Naive B cell (primary cell): ENCODE measurements at regions not wholly inside any gene's neighbourhood (a gene's known extent, or its start where the extent isn't known, plus 50 kb on each side); places are given as distances from the start of the nearest gene placed in this dataset.

Experiments
- ATAC-seq, 2 donors: fragments of 150-1000 bp; cut with Tn5 transposase; 2 replicates each; pipeline ENCODE4 v1.10.0; 2021; ENCODE audit warnings: low read depth in 2 of 2, mild to moderate bottlenecking in 2 of 2, moderate library complexity in 2 of 2
- DNase-seq: peaks from one replicate; pipeline ENCODE4 v3.0.0; 2022
- H3K27ac Mint-ChIP-seq, 6 donors: one replicate each; pipeline ENCODE4 v1.8.0; 2020 to 2022; ENCODE audit warnings: mild to moderate bottlenecking in 6 of 6, mixed read lengths in 6 of 6, moderate library complexity in 5 of 6, inconsistent platforms in 2 of 6
- H3K27me3 Mint-ChIP-seq, 3 donors: one replicate each; pipeline ENCODE4 v1.8.0; 2021 to 2022; ENCODE audit warnings: mixed read lengths in 3 of 3, mild to moderate bottlenecking in 1 of 3
- H3K36me3 Mint-ChIP-seq, 2 donors: one replicate each; pipeline ENCODE4 v1.8.0; 2020 to 2022; ENCODE audit warnings: mixed read lengths in 2 of 2, inconsistent platforms in 1 of 2, mild to moderate bottlenecking in 1 of 2
- H3K4me1 Mint-ChIP-seq, 3 donors: one replicate each; pipeline ENCODE4 v1.8.0; 2020 to 2022; ENCODE audit warnings: mixed read lengths in 3 of 3, inconsistent platforms in 1 of 3, mild to moderate bottlenecking in 1 of 3, moderate library complexity in 1 of 3
- H3K4me3 Mint-ChIP-seq, 8 donors: one replicate each; pipeline ENCODE4 v1.8.0; 2020 to 2022; ENCODE audit warnings: mild to moderate bottlenecking in 8 of 8, mixed read lengths in 8 of 8, moderate library complexity in 8 of 8, inconsistent platforms in 2 of 8
- H3K9me3 Mint-ChIP-seq, 7 donors: one replicate each; pipeline ENCODE4 v1.8.0; 2020 to 2022; ENCODE audit warnings: mixed read lengths in 7 of 7, mild to moderate bottlenecking in 5 of 7, inconsistent platforms in 2 of 7, moderate library complexity in 1 of 7

DNA sequence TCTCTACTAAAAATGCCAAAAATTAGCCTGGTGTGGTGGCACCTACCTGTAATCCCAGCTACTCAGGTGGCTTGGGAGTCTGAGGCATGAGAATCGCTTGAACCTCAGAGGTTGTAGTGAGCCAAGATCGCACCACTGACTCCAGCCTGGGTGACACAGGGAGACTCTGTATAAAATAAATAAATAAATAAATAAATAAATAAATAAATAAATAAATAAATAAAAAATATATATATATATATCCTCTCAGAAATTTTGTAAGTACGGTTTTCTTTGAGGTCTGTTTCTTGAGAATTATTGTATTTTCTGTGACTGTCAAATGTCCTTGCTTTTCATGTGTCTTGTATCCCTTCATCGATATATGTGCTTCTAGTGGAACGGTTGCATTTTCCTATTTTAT, 406.9 kb upstream of the FIGN start:
- no peaks in the 10 kb centered on the region for H3K36me3 Mint-ChIP-seq
- no peak overlapping the region for H3K4me3 Mint-ChIP-seq

DNA sequence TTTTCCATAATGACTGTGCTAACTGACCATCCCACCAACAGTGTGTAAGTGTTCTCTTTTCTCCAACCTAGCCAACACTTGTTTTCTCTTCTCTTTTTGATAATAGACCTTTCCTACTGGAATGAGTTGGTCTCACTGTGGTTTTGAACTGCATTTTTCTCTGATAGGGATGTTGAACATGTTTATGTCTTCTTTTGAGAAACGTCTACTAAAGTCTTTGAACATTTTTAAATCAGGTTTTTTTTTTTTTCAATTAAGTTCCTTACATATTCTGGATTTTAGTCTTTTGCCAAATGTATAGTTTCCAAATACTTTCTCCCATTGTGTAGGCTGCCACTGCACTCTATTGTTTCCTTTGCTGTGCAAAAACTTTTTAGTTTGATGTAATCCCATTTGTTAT, 405.5 kb upstream of the FIGN start:
- Mint-ChIP-seq H3K4me3 (no peak overlapping the region), H3K27ac (no peak overlapping the region), H3K4me1 (no peaks in the 10 kb centered on the region), H3K36me3 (no peaks in the 10 kb centered on the region), H3K9me3 (peaks cover 0 to 5% (median 0%) of the 10 kb centered on the region in 7 donors), H3K27me3 (no peaks in the 10 kb centered on the region)
- no peak for DNase-seq
- no peak for ATAC-seq

More for the DNA sequence above, 406.9 kb upstream of the FIGN start:
- no peaks in the 10 kb centered on the region for H3K27me3 Mint-ChIP-seq
- H3K9me3 Mint-ChIP-seq: peaks cover 0 to 5% (median 0%) of the 10 kb centered on the region in 7 donors
- H3K4me1 Mint-ChIP-seq: no peaks in the 10 kb centered on the region
- no peak for ATAC-seq
- no peak for DNase-seq
- no peak overlapping the region for H3K27ac Mint-ChIP-seq

DNA sequence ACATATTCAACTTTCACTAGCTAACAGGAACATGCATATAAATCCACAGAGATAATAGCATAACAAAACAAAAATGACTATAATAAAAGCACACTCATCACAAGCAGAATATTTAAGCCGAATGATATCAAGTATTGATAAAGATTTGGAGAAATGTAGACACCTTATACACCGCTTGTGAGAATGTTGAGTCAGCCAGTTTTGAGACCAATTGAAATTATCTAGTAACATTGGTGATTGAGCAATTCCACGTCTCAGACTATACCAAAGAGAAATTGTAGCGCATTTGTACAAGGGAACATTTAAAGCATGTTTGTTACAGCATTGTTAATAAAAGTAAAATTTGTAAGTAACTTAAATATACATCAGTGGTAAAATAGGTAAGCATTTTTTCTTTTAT, 402.9 kb upstream of the FIGN start:
- Mint-ChIP-seq H3K27me3 (no peaks in the 10 kb centered on the region), H3K27ac (no peak overlapping the region), H3K4me1 (no peaks in the 10 kb centered on the region), H3K4me3 (no peak overlapping the region), H3K9me3 (peaks cover 0 to 3% (median 0%) of the 10 kb centered on the region in 7 donors), H3K36me3 (no peaks in the 10 kb centered on the region)
- DNase-seq (no peak), ATAC-seq (no peak)

GRCh38 chr2:164134336-164134735, 398.5 kb upstream of the FIGN start:
- Mint-ChIP-seq H3K36me3 (no peaks in the 10 kb centered on the region), H3K4me1 (no peaks in the 10 kb centered on the region), H3K27ac (no peak overlapping the region), H3K4me3 (no peak overlapping the region), H3K27me3 (no peaks in the 10 kb centered on the region), H3K9me3 (no peaks in the 10 kb centered on the region)
- ATAC-seq (no peak), DNase-seq (no peak)

DNA sequence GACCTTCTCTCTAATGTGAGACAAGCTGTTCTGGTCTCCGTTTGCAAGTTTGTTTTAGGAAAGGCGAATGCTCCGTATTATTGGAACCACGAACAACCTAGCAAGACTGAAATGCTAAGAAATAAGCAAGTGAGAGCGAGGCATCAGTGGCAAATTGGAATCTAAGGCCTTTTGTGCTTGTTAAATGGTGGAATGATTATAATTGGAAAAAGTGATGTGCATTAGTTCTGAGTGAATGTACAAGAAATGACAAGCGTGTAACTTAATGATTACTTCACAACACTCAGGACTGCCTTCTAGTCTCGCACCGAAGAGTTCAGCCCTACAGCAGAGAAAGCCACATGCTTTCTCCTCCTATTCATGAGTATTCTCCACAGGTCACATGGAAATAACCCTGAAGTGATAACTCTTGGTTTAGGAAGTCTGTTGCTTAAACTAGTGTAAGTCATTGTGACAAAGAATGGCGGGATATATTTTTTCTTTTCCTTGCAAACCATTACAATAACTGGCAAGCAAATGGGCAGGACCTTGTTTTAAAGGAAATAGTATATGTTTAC, 392.2 kb upstream of the FIGN start:
- Mint-ChIP-seq H3K4me3 (no peak overlapping the region), H3K27me3 (no peaks in the 10 kb centered on the region), H3K9me3 (no peaks in the 10 kb centered on the region), H3K36me3 (no peaks in the 10 kb centered on the region), H3K4me1 (no peaks in the 10 kb centered on the region), H3K27ac (no peak overlapping the region)
- no peak for DNase-seq
- no peak for ATAC-seq

DNA sequence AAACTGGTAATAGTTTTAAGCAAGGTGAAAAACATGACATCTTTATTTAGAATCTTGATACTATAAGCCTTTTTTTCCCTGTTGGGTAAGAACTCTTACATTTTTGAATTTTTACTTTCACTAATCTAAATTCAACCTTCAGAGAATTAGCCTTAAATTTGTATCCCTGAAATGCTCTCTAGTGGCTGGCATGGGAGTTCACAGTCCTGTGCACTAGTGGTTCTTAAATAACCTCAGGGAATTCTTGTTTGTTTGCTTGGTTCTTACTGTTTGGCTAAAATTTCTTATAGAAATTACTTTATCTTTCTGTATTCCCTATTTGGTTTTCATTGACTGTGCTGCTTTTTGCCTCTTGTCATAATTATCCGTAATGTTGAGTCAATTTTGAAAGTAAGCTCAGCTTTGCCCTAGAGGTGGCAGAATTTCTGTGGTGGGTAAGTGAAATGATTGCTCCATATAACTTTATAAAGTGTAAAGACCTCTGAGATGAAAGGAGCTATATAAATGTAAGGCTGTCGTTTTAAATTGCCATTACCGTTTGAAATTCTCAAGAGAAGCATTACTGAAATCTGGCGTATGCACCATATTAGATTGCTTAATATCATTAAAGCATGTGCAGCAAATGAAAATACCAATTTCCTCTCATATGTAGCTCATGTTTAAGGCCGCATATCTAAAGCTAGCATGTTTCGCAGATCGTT, 391.3 kb upstream of the FIGN start:
- H3K4me3 Mint-ChIP-seq: no peak overlapping the region
- no peaks in the 10 kb centered on the region for H3K4me1 Mint-ChIP-seq
- DNase-seq: no peak
- H3K27ac Mint-ChIP-seq: no peak overlapping the region
- H3K27me3 Mint-ChIP-seq: no peaks in the 10 kb centered on the region
- H3K9me3 Mint-ChIP-seq: no peaks in the 10 kb centered on the region
- ATAC-seq: no peak
- no peaks in the 10 kb centered on the region for H3K36me3 Mint-ChIP-seq

- Mint-ChIP-seq H3K27me3 (no peaks in the 10 kb centered on the region), H3K4me1 (no peaks in the 10 kb centered on the region), H3K36me3 (no peaks in the 10 kb centered on the region), H3K9me3 (peaks cover 0 to 4% (median 0%) of the 10 kb centered on the region in 7 donors), H3K27ac (no peak overlapping the region), H3K4me3 (no peak overlapping the region)
- ATAC-seq (no peak), DNase-seq (no peak)
These were observed 380.0 kb upstream of the FIGN start for GRCh38 chr2:164115806-164116205.

DNA sequence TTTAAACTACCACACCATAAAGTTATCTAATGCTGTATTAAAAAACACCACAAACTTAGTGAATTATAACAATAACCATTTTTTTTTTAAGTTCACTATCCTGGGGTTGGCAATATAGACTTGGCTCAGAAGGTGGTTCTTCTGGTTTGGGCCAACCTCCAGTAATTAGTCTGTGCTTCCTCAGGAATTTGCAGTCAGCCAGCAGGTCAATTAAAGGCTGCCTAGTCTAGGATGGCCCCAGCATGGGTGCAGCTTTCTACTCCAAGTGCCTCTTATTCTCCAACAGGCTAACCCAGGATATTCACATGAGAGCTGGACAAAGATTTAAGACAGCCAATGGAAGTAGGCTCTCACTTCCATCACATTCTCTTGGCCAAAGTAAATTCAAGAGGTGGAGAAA, 379.1 kb upstream of the FIGN start:
- H3K27me3 Mint-ChIP-seq: no peaks in the 10 kb centered on the region
- ATAC-seq (no peak), DNase-seq (no peak)
- H3K4me1 Mint-ChIP-seq: no peaks in the 10 kb centered on the region
- no peaks in the 10 kb centered on the region for H3K36me3 Mint-ChIP-seq
- peaks cover 0 to 4% (median 0%) of the 10 kb centered on the region in 7 donors for H3K9me3 Mint-ChIP-seq
- no peak overlapping the region for H3K27ac Mint-ChIP-seq
- H3K4me3 Mint-ChIP-seq: no peak overlapping the region

DNA sequence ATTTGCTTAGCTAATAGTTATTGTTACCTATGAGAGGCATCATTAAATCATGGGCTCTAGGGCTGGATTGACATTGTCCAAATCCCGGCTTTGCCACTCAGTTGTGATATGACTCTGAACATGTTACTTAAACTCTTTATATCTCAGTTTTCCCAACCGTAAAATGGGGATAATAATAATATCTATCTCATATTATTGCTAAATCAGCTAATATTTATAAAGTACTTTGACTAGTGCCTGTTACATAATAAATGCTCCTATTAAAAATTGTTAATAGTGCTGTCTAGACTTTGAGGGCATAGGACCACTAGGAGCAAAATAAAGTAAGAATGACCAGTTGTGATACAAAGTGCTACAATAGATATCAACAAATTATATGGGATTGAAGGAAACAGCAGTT, 376.3 kb upstream of the FIGN start:
- H3K27me3 Mint-ChIP-seq: no peaks in the 10 kb centered on the region
- H3K9me3 Mint-ChIP-seq: peaks cover 0 to 2% (median 0%) of the 10 kb centered on the region in 7 donors
- no peak for ATAC-seq
- H3K4me3 Mint-ChIP-seq: no peak overlapping the region
- no peak for DNase-seq
- H3K36me3 Mint-ChIP-seq: no peaks in the 10 kb centered on the region
- H3K27ac Mint-ChIP-seq: no peak overlapping the region
- H3K4me1 Mint-ChIP-seq: no peaks in the 10 kb centered on the region

DNA sequence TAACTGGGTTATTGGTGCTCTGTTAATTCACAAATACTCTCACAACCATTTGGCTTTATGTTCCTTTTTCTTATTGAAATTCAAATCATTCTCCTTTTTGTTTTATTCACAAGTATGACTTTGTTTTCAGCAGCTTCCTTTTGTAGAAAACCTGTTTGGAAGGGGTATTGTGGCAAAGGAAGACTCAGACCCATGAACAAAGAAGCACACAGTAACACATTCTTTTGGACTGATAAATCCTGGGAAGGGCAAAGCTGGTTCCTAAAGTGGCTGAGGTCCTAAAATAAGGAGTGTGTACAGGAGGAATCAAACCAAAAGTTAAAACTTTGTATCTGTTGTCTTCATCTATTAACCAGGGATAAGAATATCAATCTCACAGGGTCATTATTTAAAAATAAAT, 374.7 kb upstream of the FIGN start:
- peaks cover 0 to 3% (median 0%) of the 10 kb centered on the region in 7 donors for H3K9me3 Mint-ChIP-seq
- no peaks in the 10 kb centered on the region for H3K4me1 Mint-ChIP-seq
- H3K4me3 Mint-ChIP-seq: no peak overlapping the region
- H3K27me3 Mint-ChIP-seq: no peaks in the 10 kb centered on the region
- H3K27ac Mint-ChIP-seq: no peak overlapping the region
- DNase-seq: no peak
- ATAC-seq: no peak
- no peaks in the 10 kb centered on the region for H3K36me3 Mint-ChIP-seq

DNA sequence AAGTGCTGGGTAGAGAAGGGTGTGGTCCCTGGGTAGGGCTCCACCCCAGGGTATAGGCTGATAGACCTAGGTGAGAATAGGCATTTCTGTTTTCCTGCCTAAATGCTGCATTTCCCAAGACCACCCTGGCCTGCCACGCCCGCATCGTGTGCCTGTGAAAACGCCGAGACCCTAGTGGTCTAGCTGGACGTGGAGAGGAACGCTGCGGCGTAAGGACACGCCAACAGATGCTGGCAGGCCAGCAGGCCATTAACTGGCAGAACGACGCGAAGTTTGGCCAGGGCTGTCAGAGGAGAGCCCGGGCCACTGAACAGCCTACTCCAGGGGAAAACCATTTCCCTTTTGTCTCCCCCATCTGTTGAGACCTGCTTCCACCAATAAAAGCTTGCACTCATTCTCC, 373.2 kb upstream of the FIGN start:
- no peak overlapping the region for H3K4me3 Mint-ChIP-seq
- DNase-seq (no peak), ATAC-seq (no peak)
- no peaks in the 10 kb centered on the region for H3K27me3 Mint-ChIP-seq
- H3K36me3 Mint-ChIP-seq: no peaks in the 10 kb centered on the region
- no peaks in the 10 kb centered on the region for H3K4me1 Mint-ChIP-seq
- peaks cover 0 to 3% (median 0%) of the 10 kb centered on the region in 7 donors for H3K9me3 Mint-ChIP-seq
- H3K27ac Mint-ChIP-seq: no peak overlapping the region

DNA sequence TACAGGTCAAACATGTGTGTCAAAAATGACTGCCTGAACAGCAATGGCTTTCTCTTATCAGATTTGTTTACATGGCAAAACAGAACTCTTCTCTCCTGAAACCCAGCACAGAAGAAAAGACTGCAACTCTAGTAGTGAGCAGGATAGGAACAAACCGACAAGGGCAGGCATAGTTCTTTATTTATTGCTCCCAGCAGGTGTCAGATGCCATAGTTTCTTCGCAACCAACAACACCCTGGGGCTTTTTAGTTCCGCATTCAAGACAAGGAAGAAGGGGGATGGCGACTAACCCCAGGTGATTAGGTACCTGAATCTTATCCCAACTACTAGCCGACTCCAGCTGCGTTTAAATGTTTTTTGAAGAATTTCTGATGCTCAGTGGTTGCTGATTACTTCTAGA, 367.5 kb upstream of the FIGN start:
- Mint-ChIP-seq H3K4me3 (no peak overlapping the region), H3K4me1 (no peaks in the 10 kb centered on the region), H3K36me3 (no peaks in the 10 kb centered on the region), H3K9me3 (peaks cover 0 to 8% (median 2%) of the 10 kb centered on the region in 7 donors), H3K27me3 (no peaks in the 10 kb centered on the region), H3K27ac (no peak overlapping the region)
- DNase-seq (no peak), ATAC-seq (no peak)

GRCh38 chr2:164102366-164102765, 366.6 kb upstream of the FIGN start:
- ATAC-seq (no peak), DNase-seq (no peak)
- no peak overlapping the region for H3K27ac Mint-ChIP-seq
- H3K4me3 Mint-ChIP-seq: no peak overlapping the region
- H3K4me1 Mint-ChIP-seq: no peaks in the 10 kb centered on the region
- H3K9me3 Mint-ChIP-seq: peaks cover 0 to 8% (median 3%) of the 10 kb centered on the region in 7 donors
- no peaks in the 10 kb centered on the region for H3K27me3 Mint-ChIP-seq
- H3K36me3 Mint-ChIP-seq: no peaks in the 10 kb centered on the region

DNA sequence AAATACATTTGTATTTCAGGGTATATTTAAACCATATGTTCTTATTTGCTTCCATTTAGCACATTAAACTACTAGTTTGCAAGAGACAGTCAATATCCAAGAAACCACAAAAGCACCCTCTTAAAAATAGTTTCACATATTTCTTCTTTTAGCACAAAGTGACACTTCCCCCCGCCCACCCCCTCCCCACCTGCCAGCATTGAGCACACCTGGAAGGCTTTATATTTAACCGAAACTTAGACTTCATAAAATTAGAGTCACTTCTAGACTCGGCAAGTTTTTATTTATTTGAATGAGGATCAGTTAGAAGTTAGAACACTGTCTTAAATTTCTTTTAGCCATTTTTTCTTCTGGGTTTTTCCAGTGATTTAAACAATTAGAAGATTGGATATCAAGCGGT, 355.9 kb upstream of the FIGN start:
- Mint-ChIP-seq H3K27ac (no peak overlapping the region), H3K36me3 (no peaks in the 10 kb centered on the region), H3K4me1 (no peaks in the 10 kb centered on the region), H3K4me3 (no peak overlapping the region), H3K9me3 (peaks cover 0 to 6% (median 4%) of the 10 kb centered on the region in 7 donors), H3K27me3 (peaks cover 0 to 4% (median 0%) of the 10 kb centered on the region in 3 donors)
- ATAC-seq (no peak), DNase-seq (no peak)
